IMR-90 (cell line): ENCODE measurements at regions not wholly inside any gene's neighbourhood (a gene's known extent, or its start where the extent isn't known, plus 50 kb on each side); places are given as distances from the start of the nearest gene placed in this dataset.

Experiments
- ATAC-seq: fragments of 200-7000 bp; cut with Tn5 transposase; 2 replicates; pipeline ENCODE4 v1.9.1; 2020; ENCODE audit warnings: low read depth, mild to moderate bottlenecking, moderate library complexity
- BruUV-seq: library from RNA; stranded (reverse); fragments of 400-500 nt; replicated peaks from 2 replicates; lab custom pipeline; 2021; lab: Mats Ljungman, UMichigan
- CTCF ChIA-PET: fragments of 300-600 bp; formaldehyde crosslinking; extraction: SDS; loops from one replicate; lab custom pipeline; 2021; ENCODE audit warnings: antibody characterized with exemption; lab: Yijun Ruan, JAX
- POLR2A ChIA-PET: fragments of 300-600 bp; sonication (Branson Sonifier 250); formaldehyde crosslinking; loops from one replicate; lab custom pipeline; 2022; ENCODE audit warnings: antibody characterized with exemption; ENCODE audit not compliant: unreplicated experiment; lab: Charles Lee
- DNase-seq: peaks from one replicate; pipeline ENCODE4 v3.0.0; 2013
- H2AFZ ChIP-seq: replicated peaks from 2 replicates; pipeline ENCODE3; 2013; ENCODE audit warnings: low read length, mild to moderate bottlenecking; ENCODE audit not compliant: poor library complexity
- H2AK5ac ChIP-seq: 2 replicates; pipeline ENCODE4 v1.6.1; 2013; ENCODE audit warnings: low read depth, low read length, inconsistent platforms
- H2AK9ac ChIP-seq: replicated peaks from 2 replicates; pipeline ENCODE3; 2013; ENCODE audit warnings: mild to moderate bottlenecking, low read depth, low read length, moderate library complexity; ENCODE audit not compliant: poor library complexity
- H2BK120ac ChIP-seq: 2 replicates; pipeline ENCODE4 v1.6.1; 2013; ENCODE audit warnings: low read depth, low read length, inconsistent platforms
- H2BK15ac ChIP-seq: 3 replicates; pipeline ENCODE4 v1.6.1; 2013; ENCODE audit warnings: low read depth, low read length, inconsistent platforms
- H2BK20ac ChIP-seq: 2 replicates; pipeline ENCODE4 v1.6.1; 2013; ENCODE audit warnings: low read depth, mild to moderate bottlenecking, inconsistent platforms, low read length, moderate library complexity
- H2BK5ac ChIP-seq: 2 replicates; pipeline ENCODE4 v1.6.1; 2013; ENCODE audit warnings: mild to moderate bottlenecking, low read depth, low read length, inconsistent platforms; ENCODE audit not compliant: poor library complexity, severe bottlenecking
- H3K14ac ChIP-seq: replicated peaks from 2 replicates; pipeline ENCODE4 v1.6.1; 2013; ENCODE audit warnings: low read depth, low read length, inconsistent platforms
- H3K18ac ChIP-seq: 2 replicates; pipeline ENCODE4 v1.6.1; 2013; ENCODE audit warnings: low read depth, low read length, control low read depth
- H3K23ac ChIP-seq: 2 replicates; pipeline ENCODE4 v1.6.1; 2013; ENCODE audit warnings: low read depth, low read length, inconsistent platforms
- H3K27ac ChIP-seq: 2 replicates; pipeline ENCODE4 v1.5.1; 2013; ENCODE audit warnings: mild to moderate bottlenecking, control low read depth, low read length; ENCODE audit not compliant: insufficient read depth
- H3K27me3 ChIP-seq: 2 replicates; pipeline ENCODE4 v1.6.1; 2013; ENCODE audit warnings: low read length; ENCODE audit not compliant: control insufficient read depth, insufficient read depth
- H3K36me3 ChIP-seq: 2 replicates; pipeline ENCODE4 v1.6.1; 2013; ENCODE audit warnings: low read length, mixed read lengths; ENCODE audit not compliant: control insufficient read depth, insufficient read depth
- H3K4ac ChIP-seq: 2 replicates; pipeline ENCODE4 v1.6.1; 2013; ENCODE audit warnings: low read depth, low read length, inconsistent platforms
- H3K4me1 ChIP-seq: 2 replicates; pipeline ENCODE4 v1.6.1; 2013; ENCODE audit warnings: low read length, mixed read lengths; ENCODE audit not compliant: control insufficient read depth, insufficient read depth
- H3K4me2 ChIP-seq: 2 replicates; pipeline ENCODE4 v1.6.1; 2013; ENCODE audit warnings: low read depth, mild to moderate bottlenecking, control low read depth, low read length, moderate library complexity
- H3K4me3 ChIP-seq: 2 replicates; pipeline ENCODE4 v1.5.1; 2013; ENCODE audit warnings: low read depth, mild to moderate bottlenecking, control low read depth, low read length, moderate library complexity; ENCODE audit not compliant: insufficient read depth
- H3K56ac ChIP-seq: 2 replicates; pipeline ENCODE4 v1.6.1; 2013; ENCODE audit warnings: low read length, inconsistent platforms; ENCODE audit not compliant: insufficient read depth; ENCODE audit errors: extremely low read depth
- H3K79me1 ChIP-seq, 2 experiments: 2 replicates each; pipeline ENCODE4 v1.6.1; 2013; ENCODE audit warnings: low read length in 2 of 2, inconsistent platforms in 1 of 2, low read depth in 1 of 2
- H3K9ac ChIP-seq: 2 replicates; pipeline ENCODE4 v1.6.1; 2013; ENCODE audit warnings: low read depth, low read length, control low read depth
- H3K9me1 ChIP-seq: 2 replicates; pipeline ENCODE4 v1.6.1; 2013; ENCODE audit warnings: low read length, inconsistent platforms; ENCODE audit not compliant: insufficient read depth
- H3K9me3 ChIP-seq: 2 replicates; pipeline ENCODE4 v1.6.1; 2013; ENCODE audit warnings: low read length; ENCODE audit not compliant: control insufficient read depth, insufficient read depth
- H4K20me1 ChIP-seq: 2 replicates; pipeline ENCODE4 v1.6.1; 2013; ENCODE audit warnings: low read length, inconsistent platforms; ENCODE audit not compliant: insufficient read depth
- H4K5ac ChIP-seq: 2 replicates; pipeline ENCODE4 v1.6.1; 2013; ENCODE audit warnings: mild to moderate bottlenecking, low read depth, low read length, control low read depth
- H4K8ac ChIP-seq, 2 experiments: 2 replicates each; pipeline ENCODE4 v1.6.1; 2013; ENCODE audit warnings: low read depth in 2 of 2, low read length in 2 of 2, control low read depth in 1 of 2, inconsistent platforms in 1 of 2
- H4K91ac ChIP-seq: 2 replicates; pipeline ENCODE4 v1.6.1; 2013; ENCODE audit warnings: low read depth, low read length, inconsistent platforms; ENCODE audit not compliant: insufficient read depth
- BHLHE40 ChIP-seq: fragments of 150-350 bp; IDR thresholded peaks from 2 replicates; pipeline ENCODE4 v1.6.1; 2016; ENCODE audit warnings: mild to moderate bottlenecking, low read depth, low read length
- MXI1 ChIP-seq: IDR thresholded peaks from 2 replicates; pipeline ENCODE4 v1.6.1; 2012; ENCODE audit warnings: low read depth, mild to moderate bottlenecking, low read length, moderate library complexity, borderline replicate concordance
- WGBS, 2 experiments: methylation state at CpG; one replicate each; pipeline versions ENCODE4 v1.1.5 to v1.1.7; 2013; ENCODE audit warnings: missing lambda C conversion rate in 2 of 2; ENCODE audit not compliant: insufficient read length in 1 of 2; ENCODE audit errors: extremely low coverage in 2 of 2; 5-methylcytosine and 5-hydroxymethylcytosine counted together
- dilution Hi-C: fragments of 300-500 bp; cut with HindIII; formaldehyde crosslinking; loops from one replicate; pipeline ENCODE4 v1.14.3; 2018; ENCODE audit warnings: low sequenced_read_pairs; ENCODE audit not compliant: unreplicated experiment
- in situ Hi-C: fragments of 300-500 bp; cut with MboI; formaldehyde crosslinking; loops from 3 replicates; pipeline ENCODE4 v1.14.3; 2019; ENCODE audit warnings: low sequenced_read_pairs, inconsistent platforms, mixed read lengths
- intact Hi-C: fragments of 100-400 bp; cut with micrococcal nuclease; formaldehyde crosslinking; loops from 2 replicates; pipeline ENCODE4 v1.10.0; 2022

GRCh38 chrX:42107495-42108488 is 184.4 kb upstream of the CASK start:
- in situ Hi-C loops: no loop called here
- Histone ChIP-seq H2BK120ac (no peak overlapping the region), H3K27ac (no peak overlapping the region), H2BK5ac (no peak overlapping the region), H4K20me1 (no peaks in the 10 kb centered on the region), H3K23ac (no peak overlapping the region), H4K5ac (no peak overlapping the region), H3K14ac (no peak overlapping the region), H4K8ac (no peak overlapping the region), H3K4ac (no peak overlapping the region), H2AFZ (no peak overlapping the region), H2AK5ac (no peak overlapping the region), H2BK15ac (no peak overlapping the region), H3K9me3 (no peaks in the 10 kb centered on the region), H4K91ac (no peak overlapping the region), H3K56ac (no peak overlapping the region), H3K36me3 (no peaks in the 10 kb centered on the region), H3K9me1 (no peaks in the 10 kb centered on the region), H2AK9ac (no peak overlapping the region), H3K4me1 (no peaks in the 10 kb centered on the region; the same call in 1 of the 2 replicates), H3K18ac (no peak overlapping the region), H3K4me3 (no peak overlapping the region), H3K4me2 (no peak overlapping the region), H3K27me3 (peaks cover 4% of the 10 kb centered on the region), H3K79me1 (no peaks in the 10 kb centered on the region), H3K9ac (no peak overlapping the region), H2BK20ac (no peak overlapping the region)
- ATAC-seq: no peak
- 32% methylated on average over 3 of the region's 8 CpGs; no CpG with 5 or more reads in 1 of the 2 experiments for WGBS, 2 experiments
- no peak for DNase-seq
- CTCF ChIA-PET: no interaction called here
- dilution Hi-C loops: no loop called here
- TF ChIP-seq MXI1 (no peak), BHLHE40 (no peak)
- BruUV-seq: no TSS peak
- POLR2A ChIA-PET: no interaction called here
- intact Hi-C loops: no loop called here
